GM12892 (cell line): ENCODE measurements at regions not wholly inside any gene's neighbourhood (a gene's known extent, or its start where the extent isn't known, plus 50 kb on each side); places are given as distances from the start of the nearest gene placed in this dataset.

Source experiments
- DNase-seq: peaks from one replicate; pipeline ENCODE4 v3.0.0; 2011; ENCODE audit not compliant: insufficient read length
- FAIRE-seq: peaks from 2 replicates; lab custom pipeline; 2011; peaks lifted over from hg19 to GRCh38; lab: Jason Lieb, UNC
- POLR2A ChIP-seq: IDR thresholded peaks from 2 replicates; pipeline ENCODE4 v1.6.1; 2011; ENCODE audit warnings: low read depth, low read length, control low read depth
- POLR2AphosphoS5 ChIP-seq: IDR thresholded peaks from 2 replicates; pipeline ENCODE4 v1.6.1; 2011; ENCODE audit warnings: low read depth, low read length, control low read depth
- TAF1 ChIP-seq: IDR thresholded peaks from 2 replicates; pipeline ENCODE4 v1.6.1; 2011; ENCODE audit warnings: low read depth, mild to moderate bottlenecking, control low read depth, low read length, borderline replicate concordance

DNA sequence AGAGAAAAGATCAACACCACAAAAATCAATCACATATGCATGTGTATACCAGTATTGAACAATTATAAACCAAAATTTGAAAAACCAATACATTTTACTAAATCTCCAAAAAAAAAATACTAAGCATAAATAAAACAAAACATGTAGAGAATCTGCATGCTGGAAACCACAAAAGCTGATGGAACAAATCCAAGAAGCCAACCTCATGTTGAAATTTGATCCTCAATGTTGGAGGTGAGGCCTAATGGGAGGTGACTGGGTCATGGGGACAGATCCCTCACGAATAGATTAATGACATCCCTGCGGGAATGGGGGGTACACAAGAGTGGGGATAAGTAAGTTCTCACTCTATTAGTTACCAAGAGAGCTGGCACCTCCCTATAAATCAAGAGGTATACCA, 82.5 kb downstream of the OAT start:
- DNase-seq (no peak), FAIRE-seq (no peak)
- no peak for TF ChIP-seq POLR2AphosphoS5
- no peak for TF ChIP-seq TAF1
- no peak for TF ChIP-seq POLR2A

DNA sequence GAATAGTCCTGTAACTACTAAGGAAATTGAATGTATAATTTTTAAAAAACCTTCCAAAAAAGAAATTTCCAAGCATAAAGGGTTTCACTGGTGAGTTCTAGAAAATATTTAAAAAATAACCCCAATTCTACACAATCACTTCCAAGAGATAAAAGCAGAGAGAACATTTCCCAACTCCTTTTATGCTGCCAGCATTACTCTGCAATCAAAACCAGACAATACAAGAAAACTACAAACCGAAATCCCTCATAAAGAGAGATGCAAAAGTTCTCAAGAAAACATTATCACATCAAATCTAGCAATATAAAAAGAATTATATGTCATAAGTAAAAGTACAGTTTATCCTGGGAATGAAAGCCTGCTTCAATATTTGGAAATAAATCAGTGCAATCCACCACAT, 84.8 kb downstream of the OAT start:
- no peak for TF ChIP-seq POLR2A
- no peak for TF ChIP-seq TAF1
- TF ChIP-seq POLR2AphosphoS5 = no peak
- no peak for FAIRE-seq
- DNase-seq = no peak

DNA sequence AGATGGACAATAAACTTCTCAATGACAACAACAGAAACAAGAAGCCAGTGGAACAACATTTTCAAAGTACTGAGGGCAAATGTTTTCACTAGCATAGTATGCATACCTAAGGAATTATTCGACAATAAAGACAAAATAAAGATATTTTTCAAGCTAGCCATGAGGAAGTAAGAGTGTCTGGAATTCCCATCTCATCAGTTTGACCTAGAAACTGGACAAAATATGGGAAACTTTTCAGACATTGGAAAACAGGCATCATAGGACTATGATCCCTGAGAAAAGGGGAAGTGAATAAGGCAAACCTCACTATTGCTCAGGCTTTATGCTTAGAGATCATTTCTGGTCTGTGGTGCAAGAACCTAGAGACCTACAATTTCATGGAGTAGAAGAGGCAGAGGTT, 86.3 kb downstream of the OAT start:
- DNase-seq = no peak
- no peak for TF ChIP-seq POLR2A
- no peak for TF ChIP-seq TAF1
- TF ChIP-seq POLR2AphosphoS5 = no peak
- no peak for FAIRE-seq

DNA sequence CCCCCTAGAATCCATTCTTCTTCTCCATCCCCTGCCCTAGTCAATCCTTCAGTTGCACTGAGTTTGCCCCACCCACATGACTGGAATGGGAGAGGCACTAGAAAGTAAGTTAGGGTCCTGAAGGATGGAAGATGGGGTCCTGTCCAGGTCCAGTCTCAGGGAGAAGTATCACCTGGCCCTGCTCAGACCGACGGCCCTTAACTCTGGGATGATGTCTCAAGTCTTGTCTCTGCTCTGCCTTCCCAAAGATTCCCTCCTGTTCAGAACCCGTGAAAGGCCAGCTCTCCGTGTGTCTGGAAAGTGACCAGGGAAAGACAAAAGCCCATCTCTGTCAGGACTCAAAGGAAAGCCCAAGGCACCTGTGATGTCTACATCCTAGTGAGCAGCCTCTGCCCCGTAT, 88.8 kb downstream of the OAT start:
- TF ChIP-seq POLR2A (no peak), POLR2AphosphoS5 (no peak)
- no peak for DNase-seq
- FAIRE-seq = no peak

DNA sequence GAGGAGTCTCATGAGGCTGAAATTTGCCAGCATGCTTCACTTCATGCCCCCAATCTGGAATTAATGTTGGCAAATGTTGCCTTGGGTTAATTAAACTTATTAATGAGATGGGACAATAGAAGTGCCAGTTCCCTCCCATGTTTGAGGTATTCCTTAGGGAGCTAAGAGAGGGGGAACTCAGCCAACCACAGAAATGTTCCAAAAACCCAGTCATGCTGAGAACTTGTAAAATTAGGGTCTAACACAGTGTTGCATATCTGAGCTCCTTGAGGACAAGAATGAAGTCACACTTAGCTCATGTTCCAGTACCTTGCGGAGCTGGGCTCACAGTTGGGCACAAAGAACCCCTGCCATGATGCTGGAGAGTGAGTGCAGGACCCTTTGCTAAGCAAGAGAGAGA, 89.4 kb downstream of the OAT start:
- no peak for FAIRE-seq
- TF ChIP-seq POLR2A (no peak), POLR2AphosphoS5 (no peak), TAF1 (no peak)
- no peak for DNase-seq

DNA sequence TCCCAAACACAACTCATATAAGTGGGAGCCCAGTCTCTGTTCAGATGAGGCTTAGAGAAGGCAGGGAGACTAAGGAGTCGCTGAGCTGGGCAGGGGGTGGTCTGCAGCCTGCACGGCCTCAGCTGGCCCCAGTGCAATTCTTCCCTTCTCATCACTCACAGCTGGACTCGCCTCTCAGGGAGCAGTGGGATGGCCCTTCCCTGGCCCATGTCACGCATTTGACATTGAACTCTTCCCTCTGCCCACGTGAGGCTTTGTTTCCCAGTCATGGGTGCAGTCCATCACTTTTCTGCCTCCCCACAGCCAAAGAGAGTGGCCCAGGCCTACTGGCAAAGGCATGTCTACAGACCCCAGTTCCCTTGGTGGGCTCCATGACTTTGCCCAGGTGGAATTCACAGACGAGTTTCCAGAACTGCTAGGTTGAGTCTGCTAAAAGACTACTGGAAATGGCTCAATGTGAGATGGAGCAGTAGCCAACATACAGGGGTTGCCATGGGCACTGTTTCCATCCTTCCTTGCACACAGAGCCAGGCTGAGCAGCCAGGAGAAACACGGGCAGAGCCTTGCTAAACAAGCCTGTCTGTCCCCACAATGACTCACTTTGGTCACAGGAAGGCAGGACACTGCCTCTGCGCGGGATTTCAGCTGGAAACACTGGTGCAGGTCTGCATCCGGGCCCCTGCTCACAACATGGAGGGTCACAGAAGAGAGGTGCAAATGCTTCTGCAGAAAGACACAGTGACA, 90.1 kb downstream of the OAT start:
- DNase-seq = no peak
- TF ChIP-seq POLR2A (no peak), TAF1 (no peak), POLR2AphosphoS5 (no peak)
- no peak for FAIRE-seq

DNA sequence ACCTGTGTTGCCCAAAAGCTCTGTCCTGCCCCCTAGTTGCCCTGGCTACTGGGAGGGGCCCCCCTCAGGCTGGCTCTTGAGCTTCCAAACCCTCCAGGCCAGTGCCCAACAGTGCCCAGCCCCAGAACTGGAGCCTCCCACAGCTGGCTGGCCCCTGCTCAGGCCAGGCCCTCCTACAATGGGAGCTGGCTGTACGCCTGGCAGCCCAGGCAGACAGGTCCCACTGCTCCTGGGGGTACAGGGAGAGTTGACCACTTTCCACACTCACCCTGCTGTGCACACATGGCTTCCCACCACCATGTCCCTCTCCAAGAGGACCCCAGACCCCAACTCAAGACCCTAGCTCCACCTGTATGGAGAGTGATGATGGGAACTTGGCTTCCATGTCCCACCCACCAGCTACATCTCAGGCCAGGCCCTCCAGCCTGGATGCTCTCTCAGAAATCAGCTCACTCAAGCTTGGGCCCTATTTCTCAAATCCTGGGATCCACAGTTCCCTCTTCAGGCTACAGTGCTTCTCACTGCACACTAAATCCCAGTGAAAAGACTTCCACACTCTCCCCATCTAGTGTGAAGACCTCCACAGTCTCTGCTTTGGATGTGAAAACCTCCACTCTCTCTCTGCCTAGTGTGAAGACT, 92.6 kb downstream of the OAT start:
- TF ChIP-seq POLR2A (no peak), TAF1 (no peak), POLR2AphosphoS5 (no peak)
- DNase-seq (no peak), FAIRE-seq (no peak)

DNA sequence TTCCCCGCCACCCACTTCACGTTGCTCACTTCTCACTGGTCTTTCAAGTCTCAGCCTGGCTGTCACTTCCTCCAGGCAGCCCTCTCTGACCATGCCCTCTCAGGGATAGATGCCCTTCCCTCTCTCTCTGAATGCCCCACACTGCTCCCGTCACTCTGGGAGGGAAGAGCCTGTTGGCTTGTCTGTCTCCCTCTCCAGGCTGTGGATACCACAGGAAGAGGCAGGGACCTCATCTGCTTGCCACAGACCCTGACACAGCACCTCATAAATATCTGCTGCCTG, 93.1 kb downstream of the OAT start:
- DNase-seq (no peak), FAIRE-seq (no peak)
- TF ChIP-seq POLR2A = no peak
- no peak for TF ChIP-seq POLR2AphosphoS5
- no peak for TF ChIP-seq TAF1

DNA sequence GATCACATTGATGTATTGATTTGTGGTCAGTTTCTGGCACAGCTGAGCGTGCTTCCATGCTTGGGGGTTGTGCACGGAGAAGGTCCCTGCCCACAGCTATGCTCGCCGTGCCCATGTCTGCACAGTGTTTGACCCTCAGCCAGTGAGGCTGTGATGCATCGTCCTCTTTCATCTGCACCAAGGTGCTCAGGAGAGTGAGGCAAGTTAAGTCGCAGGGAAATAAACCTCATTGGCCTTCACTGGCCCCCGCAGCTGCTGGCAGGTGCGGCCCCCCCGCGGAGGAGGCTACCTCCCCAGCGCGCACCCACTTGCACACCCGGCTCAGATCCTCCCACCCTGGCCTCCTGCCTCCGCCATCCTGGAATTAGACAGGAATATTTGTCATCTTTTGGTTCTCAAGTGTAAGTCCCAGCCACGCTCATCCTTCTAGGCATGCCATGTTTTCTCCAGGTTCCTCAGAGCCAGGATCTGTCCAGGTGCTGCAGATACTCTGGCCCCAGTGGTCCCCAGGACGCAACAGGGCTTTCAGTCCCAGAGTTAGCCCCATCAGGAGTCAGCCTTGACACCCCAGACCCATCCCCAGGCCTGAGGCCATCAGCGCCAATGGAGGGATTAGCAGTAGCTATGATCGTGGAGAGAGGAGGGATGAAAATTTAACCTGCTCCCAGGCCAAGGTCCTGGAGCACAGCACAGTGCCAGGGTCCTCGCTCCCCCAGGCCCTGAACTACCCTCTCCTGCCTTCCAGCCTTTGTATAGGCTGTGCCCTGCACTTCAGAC, 93.7 kb downstream of the OAT start:
- TF ChIP-seq POLR2AphosphoS5 (no peak), POLR2A (no peak), TAF1 (no peak)
- DNase-seq = no peak
- no peak for FAIRE-seq

DNA sequence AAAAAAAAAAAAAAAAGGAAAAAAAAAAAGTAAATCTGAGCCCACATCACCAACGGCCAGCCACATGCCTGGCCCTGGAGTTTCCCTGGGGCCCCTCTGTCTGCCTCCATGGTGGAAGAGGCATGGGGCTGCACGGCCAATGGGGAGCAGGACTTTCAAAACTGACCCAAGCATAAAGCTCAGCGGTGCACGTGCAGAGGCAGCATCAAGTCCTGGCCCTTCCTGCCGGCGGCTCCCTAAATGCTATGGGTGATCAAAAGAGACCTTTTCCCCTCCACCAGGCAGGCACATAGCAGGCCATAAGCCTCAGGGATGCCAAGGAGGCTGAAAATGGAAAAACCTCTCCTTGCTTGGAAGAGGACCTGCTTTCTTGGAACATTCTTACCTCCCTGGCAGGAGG, 94.3 kb downstream of the OAT start:
- DNase-seq = no peak
- FAIRE-seq = no peak
- TF ChIP-seq POLR2AphosphoS5 = no peak
- no peak for TF ChIP-seq POLR2A
- no peak for TF ChIP-seq TAF1

DNA sequence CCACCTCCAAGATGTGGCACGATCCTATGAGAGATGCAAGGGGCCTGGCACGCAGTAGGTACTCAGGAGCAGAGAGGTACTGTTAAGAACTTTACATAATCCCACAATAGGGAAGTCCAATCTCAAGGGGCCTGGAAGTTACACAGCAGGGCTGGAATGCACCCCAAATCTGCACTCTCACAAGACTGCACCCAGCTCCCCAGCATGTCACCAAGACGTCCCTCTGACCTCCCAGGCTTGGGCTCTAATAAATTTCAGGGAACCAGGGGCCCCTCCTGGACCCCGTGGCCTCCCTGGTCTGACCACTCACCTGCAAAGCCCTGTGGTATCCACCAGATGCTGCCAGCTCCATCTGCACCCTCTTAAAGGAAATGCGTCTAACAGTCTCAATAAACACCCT, 94.9 kb downstream of the OAT start:
- FAIRE-seq = no peak
- DNase-seq = no peak
- TF ChIP-seq POLR2AphosphoS5 (no peak), POLR2A (no peak), TAF1 (no peak)

DNA sequence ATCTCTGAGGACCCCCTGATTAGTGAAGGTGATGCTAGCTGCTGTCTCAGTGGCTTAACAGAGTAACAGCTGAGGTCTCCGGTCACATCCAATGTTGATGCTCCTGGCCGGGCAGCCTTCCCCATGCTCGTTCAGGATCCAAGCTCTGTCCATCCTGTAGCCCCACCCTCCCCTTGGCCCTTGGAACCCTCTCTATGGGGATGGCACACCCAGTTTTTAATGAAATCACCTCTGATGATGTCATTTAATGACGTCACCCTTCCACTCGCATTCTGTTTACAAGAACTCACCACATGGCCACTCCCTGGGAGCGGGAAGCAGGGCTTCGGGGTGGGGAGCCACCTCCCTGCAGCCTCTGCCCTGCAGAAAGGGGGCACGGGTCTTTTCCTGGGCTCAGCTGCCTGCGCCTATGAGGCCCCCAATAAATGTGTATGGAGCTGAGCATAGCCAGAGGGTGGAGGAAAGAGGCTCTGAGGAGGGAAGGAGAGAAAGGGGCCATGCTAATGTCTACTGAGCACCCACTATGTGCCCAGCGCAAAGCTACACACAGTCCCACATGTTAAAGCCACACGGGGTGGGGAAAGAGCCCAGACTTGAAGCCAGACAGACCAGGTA, 95.5 kb downstream of the OAT start:
- TF ChIP-seq TAF1 (no peak), POLR2AphosphoS5 (no peak), POLR2A (no peak)
- no peak for FAIRE-seq
- no peak for DNase-seq
